WTC11 (cell line): ENCODE measurements at regions not wholly inside any gene's neighbourhood (a gene's known extent, or its start where the extent isn't known, plus 50 kb on each side); places are given as distances from the start of the nearest gene placed in this dataset.

Experiments used
- ATAC-seq: fragments of 200-7000 bp; cut with Tn5 transposase; 2 replicates; pipeline ENCODE4 v1.10.0; 2021; ENCODE audit warnings: mild to moderate bottlenecking, moderate library complexity
- CTCF ChIA-PET: fragments of 300-600 bp; sonication (Branson Sonifier 250); formaldehyde crosslinking; loops from one replicate; lab custom pipeline; 2021; ENCODE audit warnings: antibody characterized with exemption; lab: Charles Lee
- POLR2A ChIA-PET: fragments of 350-600 bp; sonication (Branson Sonifier 250); formaldehyde crosslinking; loops from one replicate; lab custom pipeline; 2021; ENCODE audit warnings: antibody characterized with exemption; lab: Charles Lee
- DNase-seq: peaks from one replicate; pipeline ENCODE4 v3.0.0; 2021; ENCODE audit warnings: low spot score
- H3K27ac Mint-ChIP-seq: 2 replicates; pipeline ENCODE4 v1.8.0; 2021; ENCODE audit warnings: mixed read lengths
- H3K27me3 Mint-ChIP-seq: 2 replicates; pipeline ENCODE4 v1.8.0; 2021; ENCODE audit warnings: low read depth, mild to moderate bottlenecking, moderate library complexity, mixed read lengths
- H3K36me3 Mint-ChIP-seq: 2 replicates; pipeline ENCODE4 v1.8.0; 2021; ENCODE audit warnings: mixed read lengths
- H3K4me1 Mint-ChIP-seq: 2 replicates; pipeline ENCODE4 v1.8.0; 2022; ENCODE audit warnings: mixed read lengths
- H3K4me3 Mint-ChIP-seq: 2 replicates; pipeline ENCODE4 v1.8.0; 2021; ENCODE audit warnings: mild to moderate bottlenecking, moderate library complexity, mixed read lengths
- H3K9me3 Mint-ChIP-seq: 2 replicates; pipeline ENCODE4 v1.8.0; 2021; ENCODE audit warnings: mixed read lengths
- E2F5 ChIP-seq: sonication (generic); formaldehyde crosslinking; IDR thresholded peaks from 2 replicates; pipeline ENCODE4 v1.8.1; 2022; ENCODE audit warnings: mild to moderate bottlenecking, moderate library complexity, missing genetic modification reagents
- FOXK1 ChIP-seq: sonication (generic); formaldehyde crosslinking; IDR thresholded peaks from 2 replicates; pipeline ENCODE4 v1.8.0; 2022; ENCODE audit warnings: mild to moderate bottlenecking, moderate library complexity, missing genetic modification reagents
- RORB ChIP-seq: fragments of 250-450 bp; sonication (Bioruptor Pico); IDR thresholded peaks from 2 replicates; pipeline ENCODE4 v1.9.0; 2021; ENCODE audit warnings: mild to moderate bottlenecking
- ZBTB21 ChIP-seq: sonication (generic); formaldehyde crosslinking; IDR thresholded peaks from 2 replicates; pipeline ENCODE4 v1.8.1; 2023; ENCODE audit warnings: mild to moderate bottlenecking, missing genetic modification reagents, borderline replicate concordance
- ZNF317 ChIP-seq: sonication (generic); formaldehyde crosslinking; IDR thresholded peaks from 2 replicates; pipeline ENCODE4 v1.8.1; 2023; ENCODE audit warnings: low read depth, mild to moderate bottlenecking, moderate library complexity, missing genetic modification reagents, borderline replicate concordance
- ZNF512 ChIP-seq: sonication (generic); formaldehyde crosslinking; IDR thresholded peaks from 2 replicates; pipeline ENCODE4 v1.8.1; 2022; ENCODE audit warnings: missing genetic modification reagents, borderline replicate concordance
- ZSCAN18 ChIP-seq: fragments of 250-450 bp; sonication (Bioruptor Pico); IDR thresholded peaks from 2 replicates; pipeline ENCODE4 v2.1.2; 2022; ENCODE audit warnings: mild to moderate bottlenecking, moderate library complexity
- TF ChIP-seq, protein P1 (sequence below): sonication (generic); formaldehyde crosslinking; IDR thresholded peaks from 2 replicates; pipeline ENCODE4 v1.8.1; 2023; ENCODE audit warnings: mild to moderate bottlenecking, missing genetic modification reagents, moderate library complexity
- TF ChIP-seq, protein P2 (sequence below): sonication (generic); formaldehyde crosslinking; IDR thresholded peaks from 2 replicates; pipeline ENCODE4 v1.8.1; 2023; ENCODE audit warnings: mild to moderate bottlenecking, missing genetic modification reagents, borderline replicate concordance
- TF ChIP-seq, protein P3 (sequence below): sonication (generic); formaldehyde crosslinking; IDR thresholded peaks from 2 replicates; pipeline ENCODE4 v1.8.1; 2023; ENCODE audit warnings: mild to moderate bottlenecking, missing genetic modification reagents, moderate library complexity
- TF ChIP-seq, protein P4 (sequence below): sonication (generic); formaldehyde crosslinking; IDR thresholded peaks from 2 replicates; pipeline ENCODE4 v1.8.1; 2023; ENCODE audit warnings: mild to moderate bottlenecking, missing genetic modification reagents
- TF ChIP-seq, protein P5 (sequence below): sonication (generic); formaldehyde crosslinking; conservative IDR thresholded peaks from 2 replicates; pipeline ENCODE4 v1.8.1; 2023; ENCODE audit warnings: mild to moderate bottlenecking, low read depth, missing genetic modification reagents, moderate library complexity
- TF ChIP-seq, protein P6 (sequence below): sonication (generic); formaldehyde crosslinking; IDR thresholded peaks from 2 replicates; pipeline ENCODE4 v1.8.0; 2023; ENCODE audit warnings: mild to moderate bottlenecking, missing genetic modification reagents

- H3K36me3 Mint-ChIP-seq = peaks cover 10% of the 10 kb centered on the region
- CTCF ChIA-PET = no interaction called here
- no peaks in the 10 kb centered on the region for H3K27me3 Mint-ChIP-seq
- ATAC-seq (no peak), DNase-seq (no peak)
- peaks cover 4% of the 10 kb centered on the region for H3K4me1 Mint-ChIP-seq
- TF ChIP-seq RORB (CRISPR knock-in tag) = no peak
- TF ChIP-seq, protein P1, sequence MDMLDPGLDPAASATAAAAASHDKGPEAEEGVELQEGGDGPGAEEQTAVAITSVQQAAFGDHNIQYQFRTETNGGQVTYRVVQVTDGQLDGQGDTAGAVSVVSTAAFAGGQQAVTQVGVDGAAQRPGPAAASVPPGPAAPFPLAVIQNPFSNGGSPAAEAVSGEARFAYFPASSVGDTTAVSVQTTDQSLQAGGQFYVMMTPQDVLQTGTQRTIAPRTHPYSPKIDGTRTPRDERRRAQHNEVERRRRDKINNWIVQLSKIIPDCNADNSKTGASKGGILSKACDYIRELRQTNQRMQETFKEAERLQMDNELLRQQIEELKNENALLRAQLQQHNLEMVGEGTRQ = no peak
- TF ChIP-seq, protein P2, sequence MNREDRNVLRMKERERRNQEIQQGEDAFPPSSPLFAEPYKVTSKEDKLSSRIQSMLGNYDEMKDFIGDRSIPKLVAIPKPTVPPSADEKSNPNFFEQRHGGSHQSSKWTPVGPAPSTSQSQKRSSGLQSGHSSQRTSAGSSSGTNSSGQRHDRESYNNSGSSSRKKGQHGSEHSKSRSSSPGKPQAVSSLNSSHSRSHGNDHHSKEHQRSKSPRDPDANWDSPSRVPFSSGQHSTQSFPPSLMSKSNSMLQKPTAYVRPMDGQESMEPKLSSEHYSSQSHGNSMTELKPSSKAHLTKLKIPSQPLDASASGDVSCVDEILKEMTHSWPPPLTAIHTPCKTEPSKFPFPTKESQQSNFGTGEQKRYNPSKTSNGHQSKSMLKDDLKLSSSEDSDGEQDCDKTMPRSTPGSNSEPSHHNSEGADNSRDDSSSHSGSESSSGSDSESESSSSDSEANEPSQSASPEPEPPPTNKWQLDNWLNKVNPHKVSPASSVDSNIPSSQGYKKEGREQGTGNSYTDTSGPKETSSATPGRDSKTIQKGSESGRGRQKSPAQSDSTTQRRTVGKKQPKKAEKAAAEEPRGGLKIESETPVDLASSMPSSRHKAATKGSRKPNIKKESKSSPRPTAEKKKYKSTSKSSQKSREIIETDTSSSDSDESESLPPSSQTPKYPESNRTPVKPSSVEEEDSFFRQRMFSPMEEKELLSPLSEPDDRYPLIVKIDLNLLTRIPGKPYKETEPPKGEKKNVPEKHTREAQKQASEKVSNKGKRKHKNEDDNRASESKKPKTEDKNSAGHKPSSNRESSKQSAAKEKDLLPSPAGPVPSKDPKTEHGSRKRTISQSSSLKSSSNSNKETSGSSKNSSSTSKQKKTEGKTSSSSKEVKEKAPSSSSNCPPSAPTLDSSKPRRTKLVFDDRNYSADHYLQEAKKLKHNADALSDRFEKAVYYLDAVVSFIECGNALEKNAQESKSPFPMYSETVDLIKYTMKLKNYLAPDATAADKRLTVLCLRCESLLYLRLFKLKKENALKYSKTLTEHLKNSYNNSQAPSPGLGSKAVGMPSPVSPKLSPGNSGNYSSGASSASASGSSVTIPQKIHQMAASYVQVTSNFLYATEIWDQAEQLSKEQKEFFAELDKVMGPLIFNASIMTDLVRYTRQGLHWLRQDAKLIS = no peak
- TF ChIP-seq E2F5 = no peak
- TF ChIP-seq ZNF317 = no peak
- TF ChIP-seq ZNF512 (CRISPR knock-in tag) = no peak
- no peak for TF ChIP-seq ZSCAN18 (CRISPR knock-in tag)
- TF ChIP-seq, protein P3, sequence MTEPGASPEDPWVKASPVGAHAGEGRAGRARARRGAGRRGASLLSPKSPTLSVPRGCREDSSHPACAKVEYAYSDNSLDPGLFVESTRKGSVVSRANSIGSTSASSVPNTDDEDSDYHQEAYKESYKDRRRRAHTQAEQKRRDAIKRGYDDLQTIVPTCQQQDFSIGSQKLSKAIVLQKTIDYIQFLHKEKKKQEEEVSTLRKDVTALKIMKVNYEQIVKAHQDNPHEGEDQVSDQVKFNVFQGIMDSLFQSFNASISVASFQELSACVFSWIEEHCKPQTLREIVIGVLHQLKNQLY (CRISPR knock-in tag) = no peak
- TF ChIP-seq, protein P4, sequence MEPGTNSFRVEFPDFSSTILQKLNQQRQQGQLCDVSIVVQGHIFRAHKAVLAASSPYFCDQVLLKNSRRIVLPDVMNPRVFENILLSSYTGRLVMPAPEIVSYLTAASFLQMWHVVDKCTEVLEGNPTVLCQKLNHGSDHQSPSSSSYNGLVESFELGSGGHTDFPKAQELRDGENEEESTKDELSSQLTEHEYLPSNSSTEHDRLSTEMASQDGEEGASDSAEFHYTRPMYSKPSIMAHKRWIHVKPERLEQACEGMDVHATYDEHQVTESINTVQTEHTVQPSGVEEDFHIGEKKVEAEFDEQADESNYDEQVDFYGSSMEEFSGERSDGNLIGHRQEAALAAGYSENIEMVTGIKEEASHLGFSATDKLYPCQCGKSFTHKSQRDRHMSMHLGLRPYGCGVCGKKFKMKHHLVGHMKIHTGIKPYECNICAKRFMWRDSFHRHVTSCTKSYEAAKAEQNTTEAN = no peak
- TF ChIP-seq, protein P5, sequence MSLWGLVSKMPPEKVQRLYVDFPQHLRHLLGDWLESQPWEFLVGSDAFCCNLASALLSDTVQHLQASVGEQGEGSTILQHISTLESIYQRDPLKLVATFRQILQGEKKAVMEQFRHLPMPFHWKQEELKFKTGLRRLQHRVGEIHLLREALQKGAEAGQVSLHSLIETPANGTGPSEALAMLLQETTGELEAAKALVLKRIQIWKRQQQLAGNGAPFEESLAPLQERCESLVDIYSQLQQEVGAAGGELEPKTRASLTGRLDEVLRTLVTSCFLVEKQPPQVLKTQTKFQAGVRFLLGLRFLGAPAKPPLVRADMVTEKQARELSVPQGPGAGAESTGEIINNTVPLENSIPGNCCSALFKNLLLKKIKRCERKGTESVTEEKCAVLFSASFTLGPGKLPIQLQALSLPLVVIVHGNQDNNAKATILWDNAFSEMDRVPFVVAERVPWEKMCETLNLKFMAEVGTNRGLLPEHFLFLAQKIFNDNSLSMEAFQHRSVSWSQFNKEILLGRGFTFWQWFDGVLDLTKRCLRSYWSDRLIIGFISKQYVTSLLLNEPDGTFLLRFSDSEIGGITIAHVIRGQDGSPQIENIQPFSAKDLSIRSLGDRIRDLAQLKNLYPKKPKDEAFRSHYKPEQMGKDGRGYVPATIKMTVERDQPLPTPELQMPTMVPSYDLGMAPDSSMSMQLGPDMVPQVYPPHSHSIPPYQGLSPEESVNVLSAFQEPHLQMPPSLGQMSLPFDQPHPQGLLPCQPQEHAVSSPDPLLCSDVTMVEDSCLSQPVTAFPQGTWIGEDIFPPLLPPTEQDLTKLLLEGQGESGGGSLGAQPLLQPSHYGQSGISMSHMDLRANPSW (CRISPR knock-in tag) = no peak
- TF ChIP-seq ZBTB21 = no peak
- TF ChIP-seq, protein P6, sequence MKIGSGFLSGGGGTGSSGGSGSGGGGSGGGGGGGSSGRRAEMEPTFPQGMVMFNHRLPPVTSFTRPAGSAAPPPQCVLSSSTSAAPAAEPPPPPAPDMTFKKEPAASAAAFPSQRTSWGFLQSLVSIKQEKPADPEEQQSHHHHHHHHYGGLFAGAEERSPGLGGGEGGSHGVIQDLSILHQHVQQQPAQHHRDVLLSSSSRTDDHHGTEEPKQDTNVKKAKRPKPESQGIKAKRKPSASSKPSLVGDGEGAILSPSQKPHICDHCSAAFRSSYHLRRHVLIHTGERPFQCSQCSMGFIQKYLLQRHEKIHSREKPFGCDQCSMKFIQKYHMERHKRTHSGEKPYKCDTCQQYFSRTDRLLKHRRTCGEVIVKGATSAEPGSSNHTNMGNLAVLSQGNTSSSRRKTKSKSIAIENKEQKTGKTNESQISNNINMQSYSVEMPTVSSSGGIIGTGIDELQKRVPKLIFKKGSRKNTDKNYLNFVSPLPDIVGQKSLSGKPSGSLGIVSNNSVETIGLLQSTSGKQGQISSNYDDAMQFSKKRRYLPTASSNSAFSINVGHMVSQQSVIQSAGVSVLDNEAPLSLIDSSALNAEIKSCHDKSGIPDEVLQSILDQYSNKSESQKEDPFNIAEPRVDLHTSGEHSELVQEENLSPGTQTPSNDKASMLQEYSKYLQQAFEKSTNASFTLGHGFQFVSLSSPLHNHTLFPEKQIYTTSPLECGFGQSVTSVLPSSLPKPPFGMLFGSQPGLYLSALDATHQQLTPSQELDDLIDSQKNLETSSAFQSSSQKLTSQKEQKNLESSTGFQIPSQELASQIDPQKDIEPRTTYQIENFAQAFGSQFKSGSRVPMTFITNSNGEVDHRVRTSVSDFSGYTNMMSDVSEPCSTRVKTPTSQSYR = no peak
- TF ChIP-seq FOXK1 (CRISPR knock-in tag) = no peak
- TF ChIP-seq, all 79 proteins: peak for 0
- H3K4me3 Mint-ChIP-seq = no peak overlapping the region
- POLR2A ChIA-PET = no interaction called here
- no peak overlapping the region for H3K27ac Mint-ChIP-seq
- peaks cover 33% of the 10 kb centered on the region for H3K9me3 Mint-ChIP-seq
These were observed 125.5 kb upstream of the DAP start for GRCh38 chr5:10886497-10886896.
